ENCODE measurements at regions not wholly inside any gene's neighbourhood (a gene's known extent, or its start where the extent isn't known, plus 50 kb on each side); places are given as distances from the start of the nearest gene placed in this dataset.

- no peak for TF ChIP-seq CTCF (conservative IDR thresholded peaks at IDR 0.05)
- TF ChIP-seq ZFX (IDR thresholded peaks at IDR 0.05), result no peak
Observed at GRCh38 chr2:21438949-21439348, 315.2 kb downstream of the TDRD15 start.

Data from C4-2B (cell line).